Effector CD4-positive, alpha-beta T cell (primary cell): ENCODE measurements at regions not wholly inside any gene's neighbourhood (a gene's known extent, or its start where the extent isn't known, plus 50 kb on each side); places are given as distances from the start of the nearest gene placed in this dataset.
"Not testable (repeated sequence)": the region's sequence is repeated elsewhere in the genome, so short reads cannot be mapped to it uniquely, and the experiment has no call there.

Experiments used
- DNase-seq: peaks from one replicate; pipeline ENCODE4 v3.0.0-alpha.2; 2020

DNA sequence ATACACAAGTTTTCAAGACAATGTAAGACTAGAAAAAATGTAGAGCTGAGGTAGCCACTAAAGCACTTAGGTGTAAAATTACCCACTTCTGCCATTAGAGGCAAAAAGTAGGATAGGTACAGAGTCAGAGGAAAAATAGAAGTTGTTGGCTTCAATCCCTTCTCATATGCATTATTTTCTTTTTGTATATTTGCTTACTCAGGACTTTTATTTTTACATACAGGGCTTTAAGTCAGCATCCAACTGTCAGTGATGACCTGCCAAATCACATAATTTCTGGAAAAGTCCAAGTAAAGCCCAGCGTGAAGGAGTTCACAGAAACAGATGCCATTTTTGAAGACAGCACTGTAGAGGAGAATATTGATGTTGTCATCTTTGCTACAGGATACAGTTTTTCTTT lies 211.0 kb upstream of the POGK start:
- no peak for DNase-seq

DNA sequence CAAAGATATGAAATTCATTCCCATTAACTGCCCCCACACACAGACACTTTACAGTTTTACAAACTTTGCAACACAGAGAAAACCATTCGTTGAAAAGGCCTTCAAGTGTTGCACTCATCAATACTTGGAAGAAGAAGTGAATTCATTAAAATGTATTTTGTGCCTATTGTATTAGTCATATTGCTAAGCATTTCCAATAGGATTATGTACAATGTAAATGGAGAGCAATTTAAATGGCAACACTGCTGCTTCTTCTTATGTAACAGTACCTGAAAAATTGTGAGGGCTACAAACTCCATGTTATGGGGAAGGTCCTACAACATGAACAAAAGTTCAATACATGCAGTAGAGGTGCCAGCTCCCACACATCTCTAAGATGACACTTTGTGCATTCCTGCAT lies 209.3 kb upstream of the POGK start:
- DNase-seq, result no peak

DNA sequence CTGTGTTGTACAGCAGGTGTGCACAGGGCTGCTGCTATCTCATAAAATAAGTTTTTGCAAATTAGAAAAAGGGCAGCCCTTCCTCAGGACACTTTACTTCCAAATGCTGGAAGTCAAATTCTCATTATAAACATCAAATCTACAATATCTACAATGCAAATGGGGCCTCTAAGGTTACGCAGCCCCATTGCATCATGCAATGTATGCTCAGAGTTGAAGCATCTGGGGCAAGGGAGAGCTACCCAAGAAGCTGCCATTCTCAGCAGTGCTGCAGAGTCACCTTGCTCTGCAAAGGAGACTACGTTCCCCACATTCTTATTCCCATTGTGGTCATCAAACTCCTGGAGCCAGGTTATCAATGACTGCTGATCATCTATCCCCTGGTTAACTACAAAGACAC lies 208.9 kb upstream of the POGK start:
- DNase-seq, result no peak

DNA sequence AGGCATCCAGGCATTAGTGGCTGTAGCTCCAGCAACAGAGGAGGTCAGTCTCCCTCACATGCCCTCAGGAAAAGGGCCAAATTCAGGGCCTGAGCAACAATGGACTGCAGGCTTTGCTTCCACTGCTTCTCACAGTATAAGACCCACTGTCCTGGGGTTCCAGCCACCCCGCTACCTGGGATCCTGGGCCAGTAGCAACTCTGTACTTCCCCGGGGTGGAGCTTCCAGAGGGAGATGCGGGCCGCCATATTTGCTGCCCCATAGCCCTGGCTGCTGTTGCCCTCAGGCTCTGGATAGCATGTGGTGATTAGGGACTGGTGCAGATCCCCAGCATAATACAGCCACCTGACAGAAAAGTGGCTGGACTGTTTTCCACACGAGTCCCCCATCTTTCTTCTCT lies 201.1 kb upstream of the POGK start:
- no peak for DNase-seq

GRCh38 chr1:166657228-166657627 lies 182.0 kb upstream of the POGK start:
- DNase-seq, result not testable (repeated sequence)

- DNase-seq, result not testable (repeated sequence)
Observed at GRCh38 chr1:166666790-166667189, 172.5 kb upstream of the POGK start.

- not testable (repeated sequence) for DNase-seq
Observed at GRCh38 chr1:166667600-166667999, 171.7 kb upstream of the POGK start.

DNA sequence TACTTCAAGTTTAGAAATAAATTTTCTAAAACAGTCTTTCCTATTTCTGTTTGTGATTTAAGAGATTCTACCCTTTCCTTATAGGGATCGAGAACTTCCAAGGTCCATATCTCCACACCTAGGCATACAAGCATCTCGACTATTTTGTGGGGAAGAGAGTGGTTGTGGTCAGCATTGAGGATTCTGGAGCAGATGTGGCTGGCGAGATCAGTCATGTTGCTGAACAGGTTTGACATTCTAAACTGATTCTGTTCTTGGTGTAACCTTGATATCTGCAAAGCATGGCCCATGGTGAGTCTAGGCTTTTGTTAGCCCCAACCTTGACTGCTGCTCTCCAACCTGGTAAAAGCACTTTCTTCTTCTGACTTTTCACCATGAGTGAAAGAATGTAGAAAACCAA lies 167.6 kb upstream of the POGK start:
- DNase-seq, result no peak

- DNase-seq, result no peak
Observed at GRCh38 chr1:166673722-166674121, 165.6 kb upstream of the POGK start.

DNA sequence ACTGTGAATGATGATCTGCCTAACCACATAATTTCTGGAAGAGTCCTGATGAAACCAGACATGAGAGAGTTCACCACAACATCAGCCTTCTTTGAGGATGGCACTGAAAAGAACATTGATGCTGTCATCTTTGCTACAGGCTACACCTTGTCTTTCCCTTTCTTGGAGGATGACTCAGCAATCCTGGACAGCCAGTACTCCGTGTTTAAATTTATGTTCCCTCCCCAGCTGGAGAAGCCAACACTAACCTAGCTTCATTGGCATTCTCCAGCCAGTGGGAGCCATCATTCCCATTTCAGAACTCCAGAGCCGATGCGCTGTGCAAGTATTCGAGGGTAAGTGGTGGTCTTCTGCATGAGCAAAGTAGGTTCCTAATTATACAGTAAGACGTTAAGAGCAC lies 164.1 kb upstream of the POGK start:
- no peak for DNase-seq

- no peak for DNase-seq
Observed at GRCh38 chr1:166676981-166677380, 162.3 kb upstream of the POGK start.

GRCh38 chr1:166679369-166679768 lies 159.9 kb upstream of the POGK start:
- no peak for DNase-seq

DNA sequence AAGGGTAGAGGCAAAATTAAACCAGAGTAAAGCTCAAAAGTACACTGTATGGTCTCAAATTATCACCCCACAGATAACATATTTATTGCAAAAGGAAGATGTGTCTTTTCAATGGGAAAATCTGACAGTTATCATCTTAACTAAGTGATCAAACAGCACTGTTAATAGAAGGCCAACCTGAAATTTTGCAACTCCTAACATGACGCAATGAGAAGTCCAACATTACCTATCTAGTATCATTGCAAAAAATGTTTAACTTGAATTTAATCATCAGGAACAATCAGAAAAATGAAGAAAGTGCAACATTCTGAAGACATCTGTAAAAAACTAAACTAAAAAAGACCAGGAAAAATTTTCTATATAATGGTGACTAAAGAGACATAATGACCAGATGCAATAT lies 156.7 kb upstream of the POGK start:
- DNase-seq, result no peak

DNA sequence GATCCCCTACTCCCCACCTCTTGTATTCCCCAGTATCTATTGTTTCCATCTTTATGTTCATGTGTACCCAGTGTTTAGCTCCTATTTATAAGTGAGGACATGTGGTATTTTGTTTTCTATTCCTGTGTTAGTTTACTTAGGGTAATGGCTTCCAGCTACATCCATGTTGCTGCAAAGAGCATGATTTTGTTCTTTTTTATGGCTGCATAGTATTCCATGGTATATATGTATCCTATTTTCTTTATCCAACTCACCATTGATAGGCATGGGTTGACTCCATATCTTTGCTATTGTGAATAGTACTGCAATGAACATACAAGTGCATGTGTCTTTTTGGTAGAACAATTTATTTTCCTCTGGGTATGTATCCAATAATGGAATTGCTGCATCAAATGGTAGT lies 154.6 kb upstream of the POGK start:
- DNase-seq, result not testable (repeated sequence)

DNA sequence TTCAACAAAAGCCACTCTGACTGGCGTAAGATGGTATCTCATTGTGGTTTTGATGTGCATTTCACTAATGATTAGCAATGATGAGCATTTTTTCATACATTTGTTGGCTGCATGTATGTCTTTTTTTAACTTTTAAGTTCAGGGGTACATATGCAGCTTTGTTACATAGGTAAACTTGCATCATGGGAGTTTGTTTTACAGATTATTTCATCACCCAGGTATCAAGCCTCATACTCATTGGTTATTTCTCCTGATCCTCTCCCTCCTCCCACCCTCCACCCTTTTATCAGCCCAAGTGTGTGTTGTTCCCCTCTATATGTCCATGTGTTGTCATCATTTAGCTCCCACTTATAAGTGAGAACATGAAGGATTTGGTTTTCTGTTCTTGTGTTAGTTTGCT lies 154.1 kb upstream of the POGK start:
- no peak for DNase-seq

DNA sequence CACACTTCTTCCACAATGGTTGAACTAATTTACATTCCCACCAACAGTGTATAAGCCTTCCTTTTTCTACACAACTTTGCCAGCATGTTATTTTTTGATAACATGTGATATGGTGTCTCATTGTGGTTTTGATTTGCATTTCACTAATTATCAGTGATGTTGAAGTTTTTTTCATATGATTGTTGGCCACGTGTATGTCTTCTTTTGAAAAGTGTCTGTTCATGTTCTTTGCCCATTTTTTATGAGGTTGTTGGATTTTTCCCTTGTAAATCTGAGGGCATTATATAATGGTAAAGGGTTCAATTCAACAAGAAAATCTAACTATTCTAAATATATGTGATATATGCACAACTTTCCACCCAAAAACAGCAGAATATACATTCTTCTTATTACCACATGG lies 153.4 kb upstream of the POGK start:
- not testable (repeated sequence) for DNase-seq

- not testable (repeated sequence) for DNase-seq
Observed at GRCh38 chr1:166690596-166690995, 148.7 kb upstream of the POGK start.

DNA sequence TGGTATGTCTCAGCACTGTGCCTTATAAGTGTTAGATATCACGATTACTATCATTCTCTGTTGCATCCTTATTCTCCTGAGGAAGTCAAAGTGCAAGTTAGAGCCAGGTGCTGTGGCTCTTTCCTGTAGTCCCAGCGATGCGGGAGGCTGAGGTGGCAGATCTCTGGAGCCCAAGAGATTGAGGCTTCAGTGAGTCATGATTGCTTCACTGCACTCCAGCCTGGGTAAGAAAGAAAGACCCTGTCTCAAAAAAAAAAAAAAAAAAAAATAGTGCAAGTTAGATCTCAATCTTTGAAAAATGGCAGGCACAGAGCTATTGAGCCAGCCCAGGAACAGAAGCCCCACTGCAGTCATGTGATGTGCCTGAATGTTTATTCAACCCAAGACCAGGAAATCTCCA lies 147.8 kb upstream of the POGK start:
- no peak for DNase-seq

DNA sequence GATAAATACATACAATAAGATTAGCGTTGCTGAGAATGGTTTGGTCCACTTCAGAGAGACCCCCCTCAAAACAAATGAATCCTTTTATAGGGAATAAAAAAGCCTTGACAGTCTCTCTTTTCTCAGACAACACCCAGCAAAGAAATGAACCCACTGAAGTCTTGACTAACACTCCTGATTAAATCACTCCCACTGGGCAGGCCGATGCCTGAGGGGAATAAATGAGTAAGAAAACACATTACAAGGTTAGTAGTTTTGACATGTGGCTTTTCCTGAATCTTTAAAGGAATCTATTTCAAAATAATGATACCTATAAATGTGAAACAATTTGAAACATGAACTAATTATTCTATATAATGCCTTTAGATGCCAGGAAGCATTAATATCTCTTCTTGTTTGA lies 146.9 kb upstream of the POGK start:
- DNase-seq, result no peak

DNA sequence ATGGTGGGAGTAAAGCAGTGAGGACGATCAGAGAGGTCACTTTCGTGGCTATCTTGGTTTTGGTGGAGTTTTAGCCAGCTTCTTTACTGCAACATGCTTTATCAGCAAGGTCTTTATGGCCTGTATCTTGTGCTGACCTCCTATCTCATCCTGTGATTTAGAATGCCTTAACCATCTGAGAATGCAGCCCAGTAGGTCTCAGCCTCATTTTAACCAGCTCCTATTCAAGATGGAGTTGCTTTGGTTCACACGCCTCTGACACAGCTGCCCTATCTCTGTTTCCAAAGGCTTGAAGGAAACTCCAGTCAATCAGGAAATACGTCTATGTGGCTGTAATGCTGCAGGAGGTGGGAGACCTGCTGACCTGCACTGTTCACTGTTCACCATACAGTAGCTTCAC lies 146.1 kb upstream of the POGK start:
- no peak for DNase-seq

- no peak for DNase-seq
Observed at GRCh38 chr1:166693673-166694297, 145.5 kb upstream of the POGK start.

GRCh38 chr1:166695115-166695514 lies 144.2 kb upstream of the POGK start:
- no peak for DNase-seq

DNA sequence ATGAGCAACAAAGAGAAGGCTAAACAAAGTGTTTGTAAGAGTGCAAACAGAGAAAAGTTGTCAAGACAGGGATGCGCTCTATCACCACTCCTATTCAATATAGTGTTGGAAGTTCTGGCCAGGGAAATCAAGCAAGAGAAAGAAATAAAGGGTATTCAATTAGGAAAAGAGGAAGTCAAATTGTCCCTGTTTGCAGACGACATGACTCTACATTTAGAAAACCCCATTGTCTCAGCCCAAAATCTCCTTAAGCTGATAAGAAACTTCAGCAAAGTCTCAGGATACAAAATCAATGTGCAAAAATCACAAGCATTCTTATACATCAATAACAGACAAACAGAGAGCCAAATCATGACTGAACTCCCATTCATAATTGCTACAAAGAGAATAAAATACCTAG lies 143.4 kb upstream of the POGK start:
- DNase-seq, result not testable (repeated sequence)

DNA sequence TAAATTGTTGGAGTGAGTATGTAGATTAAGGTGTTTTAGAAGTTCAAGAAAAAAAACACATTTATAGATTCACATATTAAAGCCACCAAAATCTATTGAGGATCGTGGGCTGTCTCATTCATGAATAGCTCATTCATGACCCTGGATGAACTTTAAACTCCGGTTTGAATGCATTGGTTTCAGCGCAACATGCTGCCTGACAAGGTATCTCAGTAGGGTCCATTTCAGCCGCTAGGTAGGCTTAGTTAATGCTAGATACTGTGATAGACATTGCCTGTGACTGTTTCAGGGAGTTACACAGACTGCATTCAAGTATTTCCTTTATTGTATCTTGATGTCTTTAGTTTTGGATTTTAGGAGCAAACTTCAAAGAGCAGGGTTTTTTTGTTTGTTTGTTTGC lies 140.5 kb upstream of the POGK start:
- DNase-seq, result no peak

- no peak for DNase-seq
Observed at GRCh38 chr1:166699613-166700012, 139.7 kb upstream of the POGK start.

- no peak for DNase-seq
Observed at GRCh38 chr1:166700696-166701095, 138.6 kb upstream of the POGK start.
